Umbilical cord (tissue), 1 donor: ENCODE measurements at regions not wholly inside any gene's neighbourhood (a gene's known extent, or its start where the extent isn't known, plus 50 kb on each side); places are given as distances from the start of the nearest gene placed in this dataset.
"Not testable (repeated sequence)": the region's sequence is repeated elsewhere in the genome, so short reads cannot be mapped to it uniquely, and the experiment has no call there.

Experiments used
- DNase-seq: peaks from one replicate; pipeline ENCODE4 v3.0.0-alpha.2; 2015; ENCODE audit warnings: low spot score

DNA sequence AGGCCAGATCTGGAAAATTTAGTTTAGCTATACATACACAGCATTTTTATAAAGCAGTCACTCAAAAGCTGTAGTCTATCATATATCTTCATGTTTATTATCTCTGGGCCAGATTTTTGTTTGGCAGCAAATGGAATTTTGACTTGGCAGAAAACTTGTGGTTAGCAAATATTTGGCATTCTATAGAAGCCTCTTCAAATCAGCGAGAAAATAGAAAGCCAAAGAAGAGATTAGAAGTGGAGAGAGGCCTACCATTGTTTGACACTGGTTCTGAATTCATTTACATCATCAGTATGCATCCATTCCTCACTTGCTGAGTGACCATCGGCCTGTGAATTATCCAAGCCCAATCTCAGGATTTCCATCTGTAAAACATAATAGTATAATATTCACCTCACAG, 1077.6 kb downstream of the GALC start:
- peak; percentile 13 for DNase-seq

DNA sequence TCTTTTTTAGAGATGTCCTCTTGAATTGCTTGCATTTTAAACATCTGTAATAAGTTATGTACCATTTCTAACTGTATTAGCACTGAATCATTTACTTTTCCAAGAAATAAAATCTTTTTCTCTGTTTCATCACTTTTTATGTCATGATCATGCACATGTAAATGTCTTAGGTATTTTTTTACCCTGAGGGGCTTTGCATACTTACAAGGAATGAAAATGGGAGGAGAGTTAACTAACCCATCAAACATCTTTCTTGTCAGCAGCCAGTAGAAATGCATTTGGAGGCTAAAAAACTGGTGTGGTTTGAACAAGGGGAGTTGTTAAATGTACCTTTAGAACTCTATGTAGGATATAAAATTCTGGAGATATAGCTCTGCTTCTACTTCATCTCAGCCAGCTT, 1080.3 kb downstream of the GALC start:
- DNase-seq = no peak

DNA sequence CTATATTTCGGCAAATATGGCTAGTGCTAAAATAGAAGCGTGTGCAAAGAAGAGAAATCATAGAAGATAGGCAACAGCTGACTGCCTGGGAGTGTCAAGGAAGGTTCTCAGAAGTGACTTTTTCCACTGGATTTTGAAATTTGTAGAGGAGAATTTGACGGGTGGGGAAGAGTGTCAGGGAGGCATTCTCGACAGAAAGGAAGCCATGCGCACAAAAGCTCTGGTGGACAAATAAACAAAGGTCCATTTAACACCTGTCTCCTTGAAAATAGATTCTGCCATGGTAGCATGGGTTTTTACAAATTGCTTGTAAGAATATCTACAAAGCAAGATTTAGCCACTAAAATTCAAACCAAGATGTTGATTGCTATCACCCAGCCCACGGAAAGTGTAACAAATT, 1081.5 kb downstream of the GALC start:
- no peak for DNase-seq

DNA sequence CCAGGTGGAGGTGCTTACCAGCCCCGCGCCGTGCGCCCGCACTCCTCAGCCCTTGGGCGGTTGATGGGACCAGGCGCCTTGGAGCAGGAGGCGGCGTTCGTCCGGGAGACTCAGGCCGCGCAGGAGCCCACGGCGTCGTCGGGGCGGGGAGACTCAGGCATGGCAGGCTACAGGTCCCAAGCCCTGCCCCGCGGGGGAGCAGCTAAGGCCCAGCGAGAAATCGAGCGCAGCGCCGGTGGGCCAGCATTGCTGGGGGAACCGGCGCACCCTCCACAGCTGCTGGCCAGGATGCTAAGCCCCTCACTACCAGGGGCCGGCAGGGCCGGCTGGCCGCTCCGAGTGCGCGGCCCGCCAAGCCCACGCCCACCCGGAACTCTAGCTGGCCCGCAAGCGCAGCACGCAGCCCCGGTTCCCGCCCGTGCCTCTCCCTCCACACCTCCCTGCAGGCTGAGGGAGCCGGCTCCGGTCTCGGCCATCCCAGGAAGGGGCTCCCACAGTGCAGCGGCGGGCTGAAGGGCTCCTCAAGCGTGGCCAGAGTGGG, 1087.5 kb downstream of the GALC start:
- not testable (repeated sequence) for DNase-seq

DNA sequence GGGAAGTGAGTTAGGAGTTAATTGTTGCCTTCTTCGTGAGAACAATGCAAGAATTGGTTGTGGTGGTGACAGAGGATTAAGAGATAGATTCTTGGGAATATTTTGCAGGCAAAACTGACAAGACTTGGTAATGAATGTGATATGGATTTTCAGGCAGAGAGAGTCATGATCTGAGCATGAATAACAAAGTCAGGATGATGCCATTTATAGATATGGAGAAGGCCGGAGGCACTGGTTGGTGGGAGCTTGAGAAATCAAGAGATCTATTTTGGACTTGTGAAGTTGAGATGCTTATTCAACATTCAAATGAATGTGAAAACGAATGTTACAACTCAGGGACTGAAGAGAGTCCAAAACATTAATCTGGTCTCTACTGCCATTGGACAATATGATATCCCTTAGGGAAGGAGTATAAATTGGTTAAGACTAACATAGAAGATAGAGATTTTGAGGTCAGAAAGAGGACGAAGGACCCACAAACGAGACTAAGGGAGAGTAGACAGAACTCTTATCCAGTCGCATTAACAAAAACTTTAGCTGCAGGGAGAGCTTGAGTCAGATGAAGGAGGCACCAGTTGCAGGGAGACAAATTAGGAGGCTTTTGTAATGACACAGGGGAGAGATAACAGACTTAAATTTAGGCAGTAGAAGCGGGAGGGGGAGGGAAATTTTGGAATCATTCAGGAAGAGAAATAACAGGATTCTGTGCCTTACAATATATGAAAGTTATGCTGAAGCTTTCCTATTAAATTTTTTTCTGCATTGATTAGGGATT, 1090.6 kb downstream of the GALC start:
- peak; percentile 63 for DNase-seq

DNA sequence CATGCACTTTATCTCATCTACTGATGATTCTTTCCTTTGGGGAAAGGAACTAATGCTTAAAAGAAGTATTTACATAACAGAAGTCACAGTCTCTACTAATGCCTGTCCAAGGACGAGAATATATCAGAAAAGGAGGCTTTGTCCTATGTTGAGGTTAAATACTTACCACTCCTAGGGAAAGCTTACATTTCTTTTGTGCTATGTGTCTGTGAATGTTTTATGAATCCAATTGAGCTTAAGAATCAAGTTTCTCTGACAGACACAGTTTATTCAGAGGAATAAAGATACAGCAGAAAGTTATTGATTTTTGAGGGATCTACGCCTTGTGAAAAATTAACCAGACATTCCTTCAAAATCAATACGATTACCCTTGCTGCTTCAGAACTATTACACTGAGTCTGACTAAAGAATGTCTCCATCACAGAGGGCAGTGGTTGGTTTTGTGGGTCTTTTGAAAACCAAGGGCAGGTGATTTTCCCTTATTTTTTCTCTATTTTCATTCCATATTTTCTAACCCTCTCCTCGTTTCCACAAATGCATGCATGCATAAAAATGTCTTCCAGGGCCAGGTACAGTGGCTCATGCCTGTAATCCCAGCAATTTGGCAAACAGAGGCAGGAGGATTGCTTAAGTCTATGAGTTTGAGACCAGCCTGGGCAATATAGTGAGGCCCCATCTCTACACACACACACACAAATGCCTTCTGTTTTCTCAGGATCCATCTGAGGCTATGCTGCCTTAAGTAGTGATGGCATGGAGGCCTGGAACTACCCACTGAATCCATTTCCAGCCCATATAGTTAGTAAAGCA, 1095.1 kb downstream of the GALC start:
- DNase-seq = peak; percentile 9

DNA sequence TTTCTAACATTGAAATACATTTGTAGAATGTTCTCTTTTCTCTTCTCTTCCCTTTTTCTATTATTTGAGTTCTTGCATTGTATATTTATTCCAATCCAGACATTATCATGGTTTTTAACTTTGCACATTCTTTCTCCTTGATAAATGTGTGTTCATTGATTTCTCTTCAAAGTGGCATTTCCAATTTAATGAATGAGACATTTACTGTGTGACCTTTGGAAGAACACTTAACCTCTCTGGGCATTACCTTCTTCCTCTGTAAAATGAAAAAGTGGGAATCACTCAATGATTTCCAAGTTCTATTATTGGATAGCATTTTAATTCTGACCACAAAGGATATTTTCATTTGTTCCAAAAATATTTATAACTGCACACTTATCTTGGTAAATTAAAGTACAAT, 1095.8 kb downstream of the GALC start:
- no peak for DNase-seq

DNA sequence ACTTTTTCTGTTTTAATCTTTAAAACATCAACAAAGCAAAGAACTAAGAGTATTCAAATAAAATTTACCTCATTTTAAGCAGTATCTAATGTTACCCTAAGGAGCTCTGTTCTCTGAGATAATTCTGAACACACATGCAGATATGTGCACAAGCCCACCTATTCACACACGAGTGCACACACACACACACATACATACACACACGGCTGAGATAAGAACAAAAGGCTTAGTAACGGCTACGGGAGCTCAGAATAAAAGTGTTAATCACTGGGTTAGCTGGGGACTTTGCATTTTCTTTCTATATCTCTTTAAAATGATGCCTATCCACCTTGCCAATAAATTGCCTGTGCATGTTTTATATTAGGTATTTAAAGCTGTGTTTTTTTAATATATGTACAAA, 1096.3 kb downstream of the GALC start:
- no peak for DNase-seq

DNA sequence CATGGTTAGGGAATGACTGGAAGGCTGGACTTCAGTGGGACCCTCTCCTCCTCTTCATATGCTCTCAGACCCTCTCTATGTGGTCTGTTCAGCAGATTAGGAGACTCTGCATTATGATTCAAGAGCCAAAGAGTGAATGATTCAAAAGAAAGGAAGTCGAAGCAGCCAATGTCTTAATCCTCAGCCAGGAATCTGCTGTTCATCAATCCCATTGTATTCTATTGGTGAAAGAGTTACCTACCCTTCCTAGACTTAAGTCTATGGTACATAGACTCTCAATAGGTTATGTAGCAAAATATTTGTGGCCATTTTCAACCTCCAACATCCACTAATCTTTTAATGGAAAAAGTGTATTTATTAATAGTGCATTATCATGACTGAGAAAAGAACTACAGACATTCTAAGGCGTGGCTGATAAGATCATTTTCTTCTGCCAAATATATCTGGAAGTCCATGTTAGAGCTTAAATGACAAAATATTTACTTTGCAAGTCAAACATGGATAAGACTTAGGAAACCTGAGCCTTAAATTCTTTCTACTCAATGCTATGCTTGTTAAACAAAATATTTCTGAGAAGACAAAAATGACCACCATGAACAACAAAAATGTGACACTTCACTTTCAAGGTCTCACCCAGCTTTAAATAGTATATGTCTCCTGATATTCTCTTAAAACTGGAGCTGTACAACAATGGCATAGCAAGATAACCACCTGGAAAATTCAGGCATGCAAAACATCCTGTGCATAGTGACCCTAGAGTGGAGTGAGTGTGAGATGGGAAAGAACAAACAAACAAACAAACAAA, 1100.6 kb downstream of the GALC start:
- DNase-seq = no peak

DNA sequence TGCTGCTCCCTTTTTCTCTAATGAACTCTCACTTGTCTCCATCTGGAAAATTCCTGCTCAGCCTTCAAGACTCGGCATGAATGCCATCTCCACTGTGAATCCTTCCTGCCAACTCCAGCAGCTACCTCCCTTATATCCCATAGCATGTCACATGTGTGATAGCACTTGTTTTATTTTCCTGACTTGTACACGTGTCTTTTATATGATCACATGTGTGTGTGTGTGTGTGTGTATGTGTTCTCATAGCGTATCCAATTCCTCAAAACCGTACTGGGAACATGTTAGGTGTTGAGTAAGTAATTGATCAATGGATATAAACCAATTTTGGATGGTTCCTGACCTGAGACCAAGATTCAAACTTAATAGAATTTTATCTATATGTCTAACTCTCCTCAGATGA, 1107.7 kb downstream of the GALC start:
- no peak for DNase-seq

DNA sequence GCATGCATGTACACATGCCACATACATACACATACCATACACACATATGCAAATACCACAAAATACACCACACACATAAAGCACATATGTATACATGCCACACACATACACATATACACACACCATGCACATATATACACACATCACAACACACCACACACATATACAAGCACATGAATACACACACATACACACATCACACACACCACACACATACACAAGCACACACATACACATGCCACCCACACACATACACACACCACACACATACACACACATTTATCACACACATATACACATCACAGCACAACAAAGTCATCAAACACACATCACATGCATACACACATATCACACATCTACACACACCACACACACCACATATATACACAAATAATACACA, 1108.5 kb downstream of the GALC start:
- no peak for DNase-seq

DNA sequence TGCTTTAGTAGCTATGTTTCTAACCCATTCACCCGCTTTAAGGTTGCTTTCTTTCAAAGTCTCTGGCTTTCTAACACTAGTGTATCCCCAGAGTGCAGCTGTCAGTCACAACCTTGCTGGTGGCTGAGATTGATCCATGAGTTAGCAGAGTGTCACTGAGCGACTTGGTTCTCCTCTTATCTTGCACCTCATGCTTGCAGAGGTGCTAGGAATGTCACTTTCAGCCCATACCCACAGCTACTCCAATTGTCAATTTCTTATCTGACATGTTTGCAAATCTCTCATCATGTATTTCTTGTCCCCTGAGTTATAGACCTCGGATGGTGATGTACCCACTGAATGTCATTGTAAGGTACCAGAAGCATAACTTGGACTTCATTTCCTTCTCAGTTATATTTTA, 1110.2 kb downstream of the GALC start:
- DNase-seq = no peak

DNA sequence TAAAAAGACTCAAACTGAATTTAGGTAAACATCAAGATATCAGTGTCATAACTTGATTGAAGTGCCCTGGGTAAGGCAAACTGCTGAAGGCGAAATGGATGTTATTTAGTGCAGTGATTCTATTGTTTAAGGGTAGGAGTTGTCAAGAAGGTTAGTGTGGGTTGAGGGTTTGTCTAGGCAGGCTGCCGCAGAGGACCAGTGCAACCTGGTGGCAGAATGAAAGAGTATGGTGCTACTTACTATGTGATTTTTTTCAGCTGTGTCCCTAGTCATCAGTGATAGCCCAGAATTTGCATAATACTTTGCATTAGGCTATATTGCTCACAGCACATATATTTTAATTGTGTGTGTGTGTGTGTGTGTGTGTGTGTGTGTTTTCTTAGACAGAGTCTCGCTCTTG, 1127.0 kb downstream of the GALC start:
- no peak for DNase-seq

DNA sequence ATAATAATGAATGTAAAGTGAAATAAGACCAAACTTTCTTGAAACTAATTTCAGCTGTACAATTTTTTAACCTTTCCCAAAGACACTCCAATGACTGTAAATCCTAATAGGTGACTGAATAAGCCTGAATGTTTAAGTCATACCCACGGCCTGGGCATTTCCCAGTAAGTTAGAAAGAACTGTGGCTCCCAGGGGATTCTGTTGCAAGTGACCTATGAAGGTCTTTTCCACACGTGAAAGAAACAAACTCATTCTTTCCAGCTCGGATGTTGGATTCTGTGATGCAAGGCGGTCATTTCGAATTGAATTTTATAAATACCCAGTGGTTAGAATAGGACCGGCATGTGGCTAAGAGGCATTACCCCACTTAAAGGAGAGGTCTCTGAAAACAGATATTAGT, 1134.4 kb downstream of the GALC start:
- peak; percentile 5 for DNase-seq

DNA sequence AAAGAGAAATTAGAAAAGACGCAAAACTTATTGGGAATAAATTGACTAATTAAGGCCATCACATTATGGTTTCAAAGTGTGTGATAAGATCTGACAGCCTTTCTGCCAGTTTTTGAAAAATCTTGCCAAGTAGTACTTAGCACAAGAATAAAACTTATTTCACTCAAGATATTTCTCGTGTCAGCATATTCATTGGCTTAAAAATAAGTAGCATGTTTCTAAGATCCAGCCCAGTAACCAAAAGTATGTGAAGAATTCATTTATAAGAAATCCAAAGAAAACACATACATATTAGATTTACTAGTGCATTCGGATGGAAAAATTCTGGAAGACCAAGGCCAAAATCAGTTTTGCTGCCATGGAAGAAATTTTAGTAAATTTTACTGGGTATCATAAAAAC, 1135.0 kb downstream of the GALC start:
- peak; percentile 55 for DNase-seq

DNA sequence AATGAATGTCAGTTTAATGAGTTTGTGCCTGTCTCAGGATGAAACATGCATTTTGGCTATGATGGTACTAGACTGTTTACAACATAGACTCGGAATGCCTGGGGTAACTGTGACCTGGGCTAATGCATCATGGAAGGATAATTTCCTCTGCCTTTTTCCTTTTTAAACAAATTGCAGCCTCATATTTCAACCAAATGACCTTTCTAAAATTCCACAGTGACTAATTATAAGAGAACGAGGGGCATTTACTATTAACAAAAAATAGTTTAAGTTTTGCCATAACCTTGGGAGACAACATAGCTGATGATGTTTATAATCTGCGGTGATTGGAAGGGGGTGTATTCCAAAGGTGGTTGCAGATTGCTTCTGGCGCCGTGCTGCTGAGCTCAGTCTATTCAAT, 1140.5 kb downstream of the GALC start:
- no peak for DNase-seq

DNA sequence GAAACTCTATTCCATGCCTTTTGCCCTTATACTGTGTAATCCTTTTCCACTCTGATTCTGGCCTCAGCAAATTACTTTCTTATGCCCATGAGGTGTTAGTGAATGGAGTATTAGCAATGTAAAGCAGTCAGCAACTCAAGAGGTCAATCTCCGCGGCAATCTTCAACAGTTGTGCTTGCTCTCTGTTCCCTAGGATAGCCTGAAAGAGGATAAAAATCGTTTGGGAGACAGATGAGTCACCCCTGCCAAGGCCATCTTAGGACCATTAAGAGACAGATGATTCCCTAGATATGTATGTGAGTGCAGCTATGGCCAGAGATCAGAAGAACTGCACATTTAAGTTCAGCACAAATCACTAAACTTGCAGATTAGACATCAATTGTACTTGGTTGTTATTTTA, 1145.8 kb downstream of the GALC start:
- DNase-seq = no peak

DNA sequence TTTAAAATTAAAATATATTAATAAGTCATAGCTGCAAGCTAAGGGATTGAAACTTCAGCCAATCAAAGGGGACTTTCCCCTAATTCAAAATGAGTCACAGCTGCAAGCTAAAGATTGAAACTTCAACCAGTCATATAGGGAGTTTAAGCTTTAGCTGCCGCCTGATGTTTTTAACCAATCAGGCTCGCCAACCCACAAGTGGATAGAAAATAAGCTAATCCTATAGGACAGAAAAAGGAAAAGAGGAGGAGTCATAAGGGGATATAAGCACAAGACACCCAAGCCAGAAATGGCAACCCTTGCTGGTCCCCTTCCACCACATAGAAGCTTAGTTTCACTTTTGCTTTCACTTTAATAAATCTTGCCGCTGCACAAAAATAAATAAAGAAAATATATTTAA, 1154.6 kb downstream of the GALC start:
- DNase-seq = no peak

DNA sequence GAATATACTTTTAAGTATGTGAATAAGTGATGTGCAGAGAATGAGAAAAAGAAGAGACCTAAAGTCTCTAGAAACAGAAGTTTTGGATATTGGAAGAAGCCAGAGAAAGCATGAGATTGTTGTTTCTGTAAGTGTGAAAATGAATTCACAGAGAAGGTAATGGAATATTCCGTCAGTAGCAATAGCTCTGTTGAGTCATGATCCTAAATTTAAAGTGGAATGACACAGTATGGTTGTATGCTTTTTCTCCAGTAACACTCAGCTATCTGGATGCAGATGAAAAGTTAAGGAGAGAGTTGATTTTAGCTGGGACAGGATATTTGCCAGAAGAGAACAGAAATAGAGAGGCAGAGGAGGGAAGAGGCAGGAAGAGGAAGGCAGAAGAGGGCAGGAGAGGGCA, 1166.3 kb downstream of the GALC start:
- DNase-seq = peak; percentile 37

DNA sequence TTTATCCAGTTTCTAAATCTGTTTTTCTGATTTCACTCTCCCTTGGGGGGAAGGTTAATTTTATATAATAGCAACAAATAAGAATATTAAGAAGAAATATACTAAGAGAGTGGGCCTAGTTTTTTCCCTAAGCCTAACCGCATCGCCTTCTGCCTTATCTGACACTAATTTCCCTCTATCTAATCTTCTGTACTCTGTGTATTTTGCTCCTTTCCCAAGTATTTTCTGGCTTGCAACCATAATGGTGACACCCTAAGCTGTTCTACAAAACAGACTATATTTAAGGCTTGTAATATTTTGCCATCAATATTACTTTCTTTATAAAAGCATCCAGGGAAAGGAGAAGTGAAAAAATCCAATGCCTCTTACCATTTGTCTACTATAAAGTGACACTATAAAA, 1168.8 kb downstream of the GALC start:
- peak; percentile 1 for DNase-seq

DNA sequence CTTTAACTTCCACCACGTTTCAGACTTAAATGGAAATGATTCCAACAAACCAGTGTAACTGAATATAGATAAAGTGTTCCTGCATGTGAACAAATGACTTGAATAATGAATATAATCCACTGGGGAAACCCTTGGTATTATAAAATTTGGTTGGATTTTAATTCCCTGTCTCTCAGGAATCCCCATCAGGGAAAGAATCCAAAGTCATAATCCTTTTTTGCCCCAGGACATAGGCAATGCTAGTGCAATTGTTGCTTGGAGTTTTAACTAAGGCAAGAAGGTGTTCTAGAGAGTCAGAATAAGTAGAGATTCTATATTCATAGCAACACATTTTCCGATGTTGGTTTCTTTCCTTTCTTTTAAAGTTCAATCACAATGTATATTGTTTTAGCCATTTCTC, 1169.4 kb downstream of the GALC start:
- no peak for DNase-seq

DNA sequence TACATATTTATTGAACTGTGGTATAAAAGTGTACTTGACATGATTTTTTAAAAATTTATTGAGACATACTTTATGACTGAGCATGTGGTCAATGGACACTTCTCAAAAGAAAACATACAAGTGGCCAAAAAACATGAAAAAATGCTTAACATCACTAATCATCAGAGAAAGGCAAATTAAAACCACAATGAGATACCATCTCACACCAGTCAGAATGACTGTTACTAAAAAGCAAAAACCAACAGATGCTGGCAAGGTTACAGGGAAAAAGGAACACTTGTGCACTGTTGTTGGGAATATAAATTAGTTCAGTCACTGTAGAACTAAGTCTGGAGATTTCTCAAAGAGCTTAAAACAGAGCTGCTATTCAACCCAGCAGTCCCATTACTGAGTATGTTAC, 1177.6 kb downstream of the GALC start:
- no peak for DNase-seq
